SH-SY5Y (cell line): ENCODE measurements at regions not wholly inside any gene's neighbourhood (a gene's known extent, or its start where the extent isn't known, plus 50 kb on each side); places are given as distances from the start of the nearest gene placed in this dataset.

Source experiments
- GATA2 ChIP-seq: IDR thresholded peaks from 2 replicates; pipeline ENCODE4 v1.6.1; 2011; ENCODE audit warnings: mild to moderate bottlenecking, low read depth, low read length
- GATA3 ChIP-seq: IDR thresholded peaks from 2 replicates; pipeline ENCODE4 v1.6.1; 2011; ENCODE audit warnings: low read depth, mild to moderate bottlenecking, low read length, moderate library complexity

- TF ChIP-seq GATA3 (no peak), GATA2 (no peak)
Observed at GRCh38 chr3:154843647-154844046, 236.5 kb upstream of the MME start.

DNA sequence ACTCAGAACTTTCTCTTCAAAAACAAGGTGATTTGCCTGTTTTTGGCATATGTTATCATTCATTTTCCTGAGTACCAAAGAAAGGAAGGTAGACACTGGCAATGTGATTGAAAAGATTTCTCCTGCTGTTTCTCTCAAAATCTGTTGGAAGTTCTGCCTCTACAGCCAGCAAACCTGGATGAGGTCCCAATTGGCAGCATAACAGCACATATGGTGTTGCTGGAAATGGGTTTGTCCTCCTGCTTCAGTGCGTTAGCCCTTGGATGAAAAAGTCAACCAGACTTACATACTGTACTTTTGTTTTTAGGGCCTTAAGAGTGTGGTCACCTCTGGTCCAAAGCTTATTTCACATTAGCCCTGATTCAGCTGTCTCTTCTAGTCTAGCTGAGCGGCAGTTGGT, 237.6 kb upstream of the MME start:
- no peak for TF ChIP-seq GATA2
- TF ChIP-seq GATA3, result no peak

- TF ChIP-seq GATA3, result no peak
- no peak for TF ChIP-seq GATA2
Observed at GRCh38 chr3:154835639-154836038, 244.5 kb upstream of the MME start.

GRCh38 chr3:154829929-154830328, 250.2 kb upstream of the MME start:
- no peak for TF ChIP-seq GATA2
- TF ChIP-seq GATA3, result no peak

DNA sequence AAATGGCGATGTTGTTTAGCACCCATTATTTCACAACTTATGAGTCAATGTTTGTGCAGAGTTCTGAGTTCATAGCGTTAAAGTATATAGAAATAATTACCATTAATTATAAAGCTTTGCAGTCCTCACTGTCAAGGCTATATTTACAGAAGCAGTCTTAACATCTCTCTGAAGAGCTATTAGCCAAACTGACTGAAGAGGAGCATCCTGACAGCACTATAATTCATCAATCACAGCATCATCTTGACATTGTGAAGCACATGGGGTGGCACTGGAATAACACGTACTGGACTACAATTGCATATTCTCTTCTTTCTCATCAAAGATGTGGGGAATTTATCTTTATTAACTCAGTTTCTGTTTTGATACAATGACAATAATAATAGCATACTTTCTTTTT, 260.6 kb upstream of the MME start:
- no peak for TF ChIP-seq GATA2
- no peak for TF ChIP-seq GATA3

DNA sequence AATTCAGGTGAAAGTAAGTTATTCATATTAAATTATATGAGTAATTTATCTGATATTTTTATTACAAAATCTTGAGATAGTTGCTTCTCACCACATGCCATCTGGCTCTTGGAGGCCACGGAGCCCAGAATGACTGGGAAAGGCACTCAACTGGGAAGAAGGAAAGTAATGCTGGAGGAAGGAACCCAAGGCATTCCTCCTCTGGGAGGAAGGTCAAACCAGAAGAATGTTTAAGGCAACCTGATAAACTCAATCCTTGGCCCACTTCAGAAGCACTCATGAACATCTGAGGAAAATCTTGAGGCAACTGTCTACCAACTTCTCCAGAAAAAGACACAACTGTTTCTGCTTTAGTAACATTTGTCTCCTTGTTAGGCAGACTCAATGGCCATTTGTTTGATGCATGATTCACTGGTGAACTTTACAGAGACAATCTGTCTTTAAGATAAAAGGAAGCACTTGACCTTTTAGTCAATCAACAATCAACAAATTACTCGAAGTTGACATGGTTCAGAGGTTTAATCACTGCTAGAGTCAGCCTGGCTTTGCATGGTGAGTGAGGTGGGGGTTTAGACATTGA, 261.4 kb upstream of the MME start:
- TF ChIP-seq GATA3, result no peak
- TF ChIP-seq GATA2, result no peak

- TF ChIP-seq GATA3 (no peak), GATA2 (no peak)
Observed at GRCh38 chr3:154801729-154802128, 278.4 kb upstream of the MME start.

DNA sequence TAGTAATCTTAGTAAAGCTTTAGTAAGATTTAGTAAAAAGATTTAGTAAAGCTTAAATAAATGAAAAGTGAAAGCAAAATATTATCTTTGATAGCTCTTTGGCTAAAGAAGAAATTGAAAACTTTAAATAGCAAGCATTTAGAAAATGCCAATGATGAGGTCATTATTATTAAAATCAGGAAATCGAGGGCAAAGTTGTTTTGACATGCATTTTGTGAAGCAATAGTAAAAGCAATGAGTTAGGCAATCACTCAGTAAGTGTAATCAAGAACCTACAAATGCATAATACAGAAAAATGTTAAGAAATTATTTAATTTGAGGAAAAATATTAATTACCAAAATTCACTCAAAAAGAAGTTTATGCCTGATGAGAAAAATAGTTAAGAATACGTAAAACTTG, 280.3 kb upstream of the MME start:
- TF ChIP-seq GATA2 (no peak), GATA3 (no peak)

DNA sequence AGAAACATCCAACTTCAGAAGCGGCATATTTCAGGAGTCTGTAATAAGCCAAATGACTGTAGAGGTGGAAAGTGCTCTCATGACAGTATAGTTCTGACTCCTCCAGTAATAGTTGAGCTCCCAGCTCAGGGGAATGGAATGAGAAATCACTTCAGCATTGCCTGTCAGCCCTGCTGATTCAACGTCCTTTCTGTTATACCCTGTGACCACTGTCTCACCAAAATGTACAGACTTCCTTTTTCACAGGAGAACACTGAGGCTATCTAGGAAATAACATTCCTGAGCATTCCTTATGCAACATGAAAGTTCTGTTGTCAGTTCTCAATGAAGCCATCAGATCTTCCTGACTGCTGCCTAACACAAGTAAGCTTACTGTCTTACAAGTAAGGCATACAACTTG, 284.5 kb upstream of the MME start:
- TF ChIP-seq GATA3 (no peak), GATA2 (no peak)

DNA sequence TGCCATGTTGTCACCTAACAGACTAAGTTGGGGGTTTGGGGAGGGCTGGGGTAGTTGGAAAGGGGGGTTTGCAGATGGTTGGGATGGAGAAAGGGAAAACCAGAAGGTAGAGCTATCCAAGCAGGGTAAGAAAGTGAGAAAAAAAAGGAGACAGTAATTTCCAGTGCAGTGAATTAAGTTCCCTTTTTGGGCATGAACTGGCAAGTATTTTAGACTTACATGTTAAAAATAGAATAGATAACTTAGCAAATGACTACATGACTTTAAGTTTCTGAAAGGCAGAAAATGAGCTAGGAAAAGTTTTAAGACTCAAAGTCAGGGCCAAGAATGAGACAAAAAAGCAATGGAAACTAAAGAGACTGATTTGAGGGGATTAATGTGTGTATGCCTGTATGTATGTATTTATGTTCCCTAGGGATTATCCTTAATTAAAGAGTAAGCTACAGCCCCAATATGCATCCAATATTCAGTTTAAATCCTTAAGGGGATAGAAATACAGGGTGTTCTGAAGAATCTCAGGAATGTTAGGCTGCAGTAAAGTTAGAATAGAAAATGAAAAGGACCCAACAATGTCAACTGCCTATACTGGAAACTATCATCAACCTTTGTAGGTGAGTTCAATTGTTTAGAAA, 285.2 kb upstream of the MME start:
- no peak for TF ChIP-seq GATA2
- no peak for TF ChIP-seq GATA3

DNA sequence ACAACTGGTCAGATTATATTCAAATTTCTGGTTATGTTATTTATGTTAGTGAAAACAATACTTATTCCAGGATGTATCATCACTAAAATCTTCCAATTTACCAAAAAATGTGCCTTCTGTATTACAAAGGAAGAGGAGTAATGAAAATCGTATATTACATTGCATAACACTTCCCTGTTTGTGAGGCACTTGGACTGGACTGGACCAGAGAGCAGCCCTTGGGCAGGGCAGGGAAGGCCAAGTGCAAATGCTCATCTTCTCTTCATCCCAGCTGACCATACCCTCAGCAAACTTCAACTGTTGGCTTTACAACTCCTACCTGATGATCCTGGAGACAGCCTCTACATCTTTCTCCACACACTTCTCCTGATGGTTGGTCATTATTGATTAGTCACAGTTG, 285.7 kb upstream of the MME start:
- TF ChIP-seq GATA3 (no peak), GATA2 (no peak)

- TF ChIP-seq GATA2, result no peak
- no peak for TF ChIP-seq GATA3
Observed at GRCh38 chr3:154792828-154793227, 287.3 kb upstream of the MME start.

GRCh38 chr3:154791611-154792010, 288.5 kb upstream of the MME start:
- TF ChIP-seq GATA3 (no peak), GATA2 (no peak)

- TF ChIP-seq GATA2 (no peak), GATA3 (no peak)
Observed at GRCh38 chr3:154786724-154787123, 293.4 kb upstream of the MME start.

DNA sequence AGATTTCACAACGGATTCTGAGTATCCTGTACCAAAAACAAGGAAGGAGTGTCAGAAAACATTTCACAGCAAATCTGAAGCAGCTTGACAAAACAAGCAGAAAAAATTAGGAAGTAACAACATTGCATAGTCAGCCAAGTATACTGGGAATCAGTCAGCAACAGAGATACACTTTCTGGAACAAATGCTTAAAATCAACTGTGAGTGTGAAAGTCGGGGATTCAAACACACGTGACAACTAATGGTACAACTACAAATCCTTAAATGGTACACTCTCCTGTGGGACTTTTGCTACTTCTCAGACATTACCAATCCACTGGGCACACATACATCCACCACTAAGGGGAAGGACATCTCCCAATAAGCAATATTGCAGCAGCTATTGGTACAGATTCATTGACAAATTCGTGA, 296.6 kb upstream of the MME start:
- no peak for TF ChIP-seq GATA3
- no peak for TF ChIP-seq GATA2

DNA sequence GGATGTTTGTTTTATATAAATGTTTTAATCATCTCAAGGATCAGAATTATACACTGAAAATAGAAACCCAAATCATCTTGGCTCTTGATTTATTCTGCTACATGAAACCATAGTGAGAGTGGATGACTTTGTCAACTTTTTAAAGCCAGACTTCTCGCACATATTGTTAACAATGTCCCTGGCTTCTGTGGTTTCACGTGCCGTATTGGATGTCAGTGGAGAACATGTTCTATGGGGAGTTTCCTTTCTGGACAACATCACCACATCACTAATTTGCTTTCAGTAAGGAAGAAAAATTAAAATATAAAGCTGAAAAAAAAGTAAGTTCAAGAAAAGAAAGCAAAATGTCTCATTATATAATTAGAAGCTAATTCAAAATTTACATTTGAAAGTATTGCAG, 297.1 kb upstream of the MME start:
- TF ChIP-seq GATA2 (no peak), GATA3 (no peak)
